Common myeloid progenitor, CD34-positive (primary cell): ENCODE measurements at regions not wholly inside any gene's neighbourhood (a gene's known extent, or its start where the extent isn't known, plus 50 kb on each side); places are given as distances from the start of the nearest gene placed in this dataset.

Experiments
- CTCF ChIA-PET: fragments of 350-600 bp; sonication (Branson Sonifier 250); formaldehyde crosslinking; loops from one replicate; lab custom pipeline; 2021; ENCODE audit warnings: antibody characterized with exemption; lab: Charles Lee
- POLR2A ChIA-PET: fragments of 350-600 bp; sonication (Branson Sonifier 250); formaldehyde crosslinking; loops from one replicate; lab custom pipeline; 2021; ENCODE audit warnings: antibody characterized with exemption; lab: Charles Lee
- DNase-seq, 3 donors: peaks; one replicate each; pipeline versions ENCODE4 v3.0.0 to v3.0.0-alpha.2; 2013
- H3K27ac ChIP-seq, 2 experiments: 1 replicate in 1 of 2; 2 replicates in 1 of 2; pipeline ENCODE4 v1.7.0; 2013; ENCODE audit warnings: inconsistent platforms in 2 of 2, low read length in 2 of 2, mild to moderate bottlenecking in 2 of 2, low read depth in 1 of 2, moderate library complexity in 1 of 2; ENCODE audit not compliant: severe bottlenecking in 2 of 2, insufficient read depth in 1 of 2, poor library complexity in 1 of 2
- H3K27me3 ChIP-seq, 5 experiments: replicated peaks in 2 of 5; 1 replicate in 3 of 5; 2 replicates in 2 of 5; pipeline versions ENCODE4 v1.6.1 to v1.7.0; 2013; ENCODE audit warnings: low read length in 4 of 5, mild to moderate bottlenecking in 2 of 5, moderate library complexity in 2 of 5, inconsistent platforms in 1 of 5; ENCODE audit not compliant: insufficient read depth in 5 of 5, control insufficient read depth in 4 of 5
- H3K36me3 ChIP-seq, 4 experiments: 1 replicate in 2 of 4; 2 replicates in 2 of 4; pipeline versions ENCODE4 v1.6.1 to v1.7.0; 2013; ENCODE audit warnings: low read length in 3 of 4, control low read depth in 1 of 4, mild to moderate bottlenecking in 1 of 4; ENCODE audit not compliant: control insufficient read depth in 4 of 4, insufficient read depth in 4 of 4
- H3K4me1 ChIP-seq, 4 experiments: 1 replicate in 3 of 4; 2 replicates in 1 of 4; pipeline versions ENCODE4 v1.6.1 to v1.7.1; 2013; ENCODE audit warnings: low read length in 3 of 4, mild to moderate bottlenecking in 3 of 4, control low read depth in 1 of 4, inconsistent platforms in 1 of 4, moderate library complexity in 1 of 4; ENCODE audit not compliant: control insufficient read depth in 4 of 4, insufficient read depth in 4 of 4; ENCODE audit errors: control extremely low read depth in 1 of 4
- H3K4me3 ChIP-seq, 7 experiments: 1 replicate in 4 of 7; 2 replicates in 3 of 7; pipeline versions ENCODE4 v1.5.1 to v1.7.0; 2013; ENCODE audit warnings: mild to moderate bottlenecking in 7 of 7, low read length in 6 of 7, moderate library complexity in 6 of 7, inconsistent platforms in 2 of 7, low read depth in 2 of 7, control low read depth in 1 of 7; ENCODE audit not compliant: insufficient read depth in 4 of 7, control insufficient read depth in 1 of 7; ENCODE audit errors: extremely low read depth in 1 of 7
- H3K9me3 ChIP-seq, 5 experiments: 1 replicate in 4 of 5; 2 replicates in 1 of 5; pipeline versions ENCODE4 v1.6.1 to v1.7.1; 2013; ENCODE audit warnings: low read length in 4 of 5, mild to moderate bottlenecking in 2 of 5, inconsistent platforms in 1 of 5, low read depth in 1 of 5, moderate library complexity in 1 of 5; ENCODE audit not compliant: control insufficient read depth in 4 of 5, insufficient read depth in 2 of 5; ENCODE audit errors: control extremely low read depth in 1 of 5
- WGBS: methylation state at CpG from one replicate; pipeline ENCODE4 v1.1.5; 2013; ENCODE audit not compliant: insufficient coverage; 5-methylcytosine and 5-hydroxymethylcytosine counted together

GRCh38 chr1:2934156-2934540, 87.1 kb upstream of the ACTRT2 start:
- DNase-seq = no peak
- ChIA-PET CTCF (no interaction called here), POLR2A (no interaction called here)
- Histone ChIP-seq H3K27me3 (no peaks in the 10 kb centered on the region), H3K4me3 (no peak overlapping the region), H3K36me3 (no peaks in the 10 kb centered on the region), H3K4me1 (no peaks in the 10 kb centered on the region), H3K27ac (no peak overlapping the region), H3K9me3 (no peaks in the 10 kb centered on the region)
- WGBS = 98% methylated on average over 17 of the region's 20 CpGs

GRCh38 chr1:2934642-2935081, 86.6 kb upstream of the ACTRT2 start:
- ChIA-PET CTCF (no interaction called here), POLR2A (no interaction called here)
- WGBS = 98% methylated on average over 14 of the region's 16 CpGs
- Histone ChIP-seq H3K27me3 (no peaks in the 10 kb centered on the region), H3K4me3 (no peak overlapping the region), H3K36me3 (no peaks in the 10 kb centered on the region), H3K9me3 (peaks cover 0 to under 1% (median 0%) of the 10 kb centered on the region in 5 experiments), H3K27ac (no peak overlapping the region), H3K4me1 (no peaks in the 10 kb centered on the region)
- DNase-seq = no peak

GRCh38 chr1:2935184-2935583, 86.1 kb upstream of the ACTRT2 start:
- H3K27ac ChIP-seq = no peak overlapping the region

GRCh38 chr1:2935751-2936390, 85.4 kb upstream of the ACTRT2 start:
- ChIA-PET CTCF (no interaction called here), POLR2A (no interaction called here)
- Histone ChIP-seq H3K9me3 (peaks cover 0 to 12% (median 6%) of the 10 kb centered on the region in 5 experiments), H3K36me3 (no peaks in the 10 kb centered on the region), H3K4me1 (no peaks in the 10 kb centered on the region), H3K4me3 (no peak overlapping the region), H3K27ac (no peak overlapping the region), H3K27me3 (no peaks in the 10 kb centered on the region)
- 87% methylated on average over 22 of the region's 23 CpGs for WGBS
- DNase-seq = no peak

More at GRCh38 chr1:2935184-2935583, 86.1 kb upstream of the ACTRT2 start:
- Histone ChIP-seq H3K4me3 (no peak overlapping the region), H3K36me3 (no peaks in the 10 kb centered on the region), H3K4me1 (no peaks in the 10 kb centered on the region), H3K9me3 (peaks cover 0 to 5% (median 1%) of the 10 kb centered on the region in 5 experiments), H3K27me3 (no peaks in the 10 kb centered on the region)
- no peak for DNase-seq
- WGBS = 100% methylated on average over 4 of the region's 5 CpGs
- CTCF ChIA-PET = no interaction called here
- POLR2A ChIA-PET = no interaction called here

- no peaks in the 10 kb centered on the region for H3K36me3 ChIP-seq
These were observed 84.4 kb upstream of the ACTRT2 start for GRCh38 chr1:2936559-2937515.

GRCh38 chr1:2937805-2938204, 83.5 kb upstream of the ACTRT2 start:
- POLR2A ChIA-PET = no interaction called here
- CTCF ChIA-PET = no interaction called here
- H3K9me3 ChIP-seq = peaks cover 0 to 20% (median 11%) of the 10 kb centered on the region in 5 experiments

More at GRCh38 chr1:2936559-2937515, 84.4 kb upstream of the ACTRT2 start:
- CTCF ChIA-PET = no interaction called here
- 94% methylated on average over 19 of the region's 22 CpGs for WGBS
- peaks cover 0 to 20% (median 11%) of the 10 kb centered on the region in 5 experiments for H3K9me3 ChIP-seq
- no peaks in the 10 kb centered on the region for H3K27me3 ChIP-seq
- no peaks in the 10 kb centered on the region for H3K4me1 ChIP-seq
- POLR2A ChIA-PET = no interaction called here
- H3K4me3 ChIP-seq = no peak overlapping the region
- no peak for DNase-seq
- H3K27ac ChIP-seq = no peak overlapping the region

GRCh38 chr1:2939041-2939552, 82.2 kb upstream of the ACTRT2 start:
- H3K27me3 ChIP-seq = no peaks in the 10 kb centered on the region

More at GRCh38 chr1:2937805-2938204, 83.5 kb upstream of the ACTRT2 start:
- WGBS = 100% methylated on average over 1 of the region's 1 CpG
- no peaks in the 10 kb centered on the region for H3K4me1 ChIP-seq
- H3K4me3 ChIP-seq = no peak overlapping the region
- H3K36me3 ChIP-seq = no peaks in the 10 kb centered on the region
- DNase-seq = no peak
- no peak overlapping the region for H3K27ac ChIP-seq
- H3K27me3 ChIP-seq = no peaks in the 10 kb centered on the region

More at GRCh38 chr1:2939041-2939552, 82.2 kb upstream of the ACTRT2 start:
- Histone ChIP-seq H3K36me3 (no peaks in the 10 kb centered on the region), H3K9me3 (peaks cover 0 to 20% (median 11%) of the 10 kb centered on the region in 5 experiments), H3K4me1 (no peaks in the 10 kb centered on the region), H3K27ac (no peak overlapping the region), H3K4me3 (no peak overlapping the region)
- ChIA-PET CTCF (no interaction called here), POLR2A (no interaction called here)
- 100% methylated on average over 1 of the region's 1 CpG for WGBS
- DNase-seq = no peak
